C4-2B (cell line): ENCODE measurements at regions not wholly inside any gene's neighbourhood (a gene's known extent, or its start where the extent isn't known, plus 50 kb on each side); places are given as distances from the start of the nearest gene placed in this dataset.

Source experiments
- ZFX ChIP-seq: fragments of 450-650 bp; IDR thresholded peaks from 2 replicates; pipeline ENCODE4 v1.6.1; 2017
- TF ChIP-seq, protein P1 (sequence below): fragments of 450-650 bp; conservative IDR thresholded peaks from 2 replicates; pipeline ENCODE4 v1.5.1; 2017; ENCODE audit warnings: mild to moderate bottlenecking

DNA sequence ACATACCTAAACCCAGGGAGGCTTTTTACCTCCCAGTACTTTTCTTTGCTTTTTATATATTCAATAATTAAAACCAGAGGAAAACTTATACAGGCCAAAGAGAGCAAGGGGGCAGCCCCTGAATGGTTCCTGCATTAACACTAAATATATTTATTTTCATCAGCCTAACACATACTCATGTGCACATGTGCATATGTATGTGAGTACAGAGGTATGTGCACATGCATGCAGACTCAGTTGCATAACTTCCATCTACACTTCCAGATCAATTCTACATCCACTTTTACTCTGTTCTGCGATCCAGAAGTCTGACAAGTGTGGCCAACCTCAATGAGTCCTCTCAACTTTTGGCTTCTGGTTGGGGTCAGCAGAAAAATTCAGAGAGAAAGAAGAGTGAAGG, 794.2 kb downstream of the DHX35 start:
- TF ChIP-seq, protein P1, sequence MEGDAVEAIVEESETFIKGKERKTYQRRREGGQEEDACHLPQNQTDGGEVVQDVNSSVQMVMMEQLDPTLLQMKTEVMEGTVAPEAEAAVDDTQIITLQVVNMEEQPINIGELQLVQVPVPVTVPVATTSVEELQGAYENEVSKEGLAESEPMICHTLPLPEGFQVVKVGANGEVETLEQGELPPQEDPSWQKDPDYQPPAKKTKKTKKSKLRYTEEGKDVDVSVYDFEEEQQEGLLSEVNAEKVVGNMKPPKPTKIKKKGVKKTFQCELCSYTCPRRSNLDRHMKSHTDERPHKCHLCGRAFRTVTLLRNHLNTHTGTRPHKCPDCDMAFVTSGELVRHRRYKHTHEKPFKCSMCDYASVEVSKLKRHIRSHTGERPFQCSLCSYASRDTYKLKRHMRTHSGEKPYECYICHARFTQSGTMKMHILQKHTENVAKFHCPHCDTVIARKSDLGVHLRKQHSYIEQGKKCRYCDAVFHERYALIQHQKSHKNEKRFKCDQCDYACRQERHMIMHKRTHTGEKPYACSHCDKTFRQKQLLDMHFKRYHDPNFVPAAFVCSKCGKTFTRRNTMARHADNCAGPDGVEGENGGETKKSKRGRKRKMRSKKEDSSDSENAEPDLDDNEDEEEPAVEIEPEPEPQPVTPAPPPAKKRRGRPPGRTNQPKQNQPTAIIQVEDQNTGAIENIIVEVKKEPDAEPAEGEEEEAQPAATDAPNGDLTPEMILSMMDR, result no peak
- no peak for TF ChIP-seq ZFX
